ENCODE measurements at regions not wholly inside any gene's neighbourhood (a gene's known extent, or its start where the extent isn't known, plus 50 kb on each side); places are given as distances from the start of the nearest gene placed in this dataset.

GRCh38 chr3:177609613-177610012 lies 412.3 kb upstream of the TBL1XR1 start:
- Histone ChIP-seq H3K9me1 (replicated peaks; ENCODE audit: control insufficient read depth, extremely low read depth, insufficient read depth, low read length) (no peaks in the 10 kb centered on the region), H2AFZ (ENCODE audit: low read depth, low read length) (no peak overlapping the region), H3K9ac (replicated peaks; ENCODE audit: extremely low read depth, insufficient read depth, low read length) (no peak overlapping the region), H3K27me3 (ENCODE audit: control insufficient read depth in 2 of 2, insufficient read depth in 2 of 2, low read length in 2 of 2) (no peaks in the 10 kb centered on the region), H3K27ac (ENCODE audit: insufficient read depth, low read depth, low read length) (no peak overlapping the region), H3K4me2 (ENCODE audit: insufficient read depth, low read length) (no peak overlapping the region), H3K79me2 (ENCODE audit: control insufficient read depth, insufficient read depth, low read length) (no peaks in the 10 kb centered on the region), H3K4me3 (replicated peaks in 1 of 3; ENCODE audit: insufficient read depth in 1 of 3, low read depth in 1 of 3, low read length in 3 of 3) (no peak overlapping the region), H3K36me3 (ENCODE audit: control insufficient read depth in 2 of 2, extremely low read depth in 1 of 2, insufficient read depth in 2 of 2, low read length in 2 of 2) (no peaks in the 10 kb centered on the region), H3K4me1 (ENCODE audit: control insufficient read depth, extremely low read depth, insufficient read depth, low read length) (peaks cover 9% of the 10 kb centered on the region), H4K20me1 (replicated peaks; ENCODE audit: control insufficient read depth, extremely low read depth, insufficient read depth, low read length) (no peaks in the 10 kb centered on the region), H3K9me3 (replicated peaks; ENCODE audit: control insufficient read depth, insufficient read depth, low read length) (no peaks in the 10 kb centered on the region)
- ChIA-PET POLR2A (no interaction called here), CTCF (no interaction called here)
- FAIRE-seq = no peak
- no TSS peak for BruUV-seq (replicated peaks)
- no peak for DNase-seq (ENCODE audit: low read depth, low spot score)
- no peak for TF ChIP-seq POLR2A (IDR thresholded peaks at IDR 0.05; ENCODE audit: low read depth, low read length)
- no peak for TF ChIP-seq FOS (IDR thresholded peaks at IDR 0.05; ENCODE audit: borderline replicate concordance, insufficient read depth, low read length)
- TF ChIP-seq, protein P1, sequence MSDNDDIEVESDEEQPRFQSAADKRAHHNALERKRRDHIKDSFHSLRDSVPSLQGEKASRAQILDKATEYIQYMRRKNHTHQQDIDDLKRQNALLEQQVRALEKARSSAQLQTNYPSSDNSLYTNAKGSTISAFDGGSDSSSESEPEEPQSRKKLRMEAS (IDR thresholded peaks at IDR 0.05; ENCODE audit: insufficient read depth, insufficient read length) = no peak
- no peak for TF ChIP-seq JUN (IDR thresholded peaks at IDR 0.05; ENCODE audit: borderline replicate concordance, insufficient read depth, insufficient read length, low read depth)
- no peak for TF ChIP-seq MYC (IDR thresholded peaks at IDR 0.05; ENCODE audit: low read depth, low read length)
- TF ChIP-seq POLR2AphosphoS5 (IDR thresholded peaks at IDR 0.05; ENCODE audit: insufficient read depth, low read depth, low read length) = no peak
- TF ChIP-seq, protein P2, sequence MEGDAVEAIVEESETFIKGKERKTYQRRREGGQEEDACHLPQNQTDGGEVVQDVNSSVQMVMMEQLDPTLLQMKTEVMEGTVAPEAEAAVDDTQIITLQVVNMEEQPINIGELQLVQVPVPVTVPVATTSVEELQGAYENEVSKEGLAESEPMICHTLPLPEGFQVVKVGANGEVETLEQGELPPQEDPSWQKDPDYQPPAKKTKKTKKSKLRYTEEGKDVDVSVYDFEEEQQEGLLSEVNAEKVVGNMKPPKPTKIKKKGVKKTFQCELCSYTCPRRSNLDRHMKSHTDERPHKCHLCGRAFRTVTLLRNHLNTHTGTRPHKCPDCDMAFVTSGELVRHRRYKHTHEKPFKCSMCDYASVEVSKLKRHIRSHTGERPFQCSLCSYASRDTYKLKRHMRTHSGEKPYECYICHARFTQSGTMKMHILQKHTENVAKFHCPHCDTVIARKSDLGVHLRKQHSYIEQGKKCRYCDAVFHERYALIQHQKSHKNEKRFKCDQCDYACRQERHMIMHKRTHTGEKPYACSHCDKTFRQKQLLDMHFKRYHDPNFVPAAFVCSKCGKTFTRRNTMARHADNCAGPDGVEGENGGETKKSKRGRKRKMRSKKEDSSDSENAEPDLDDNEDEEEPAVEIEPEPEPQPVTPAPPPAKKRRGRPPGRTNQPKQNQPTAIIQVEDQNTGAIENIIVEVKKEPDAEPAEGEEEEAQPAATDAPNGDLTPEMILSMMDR (IDR thresholded peaks at IDR 0.05; ENCODE audit: extremely low read depth in 1 of 2, insufficient read depth in 1 of 2, low read depth in 1 of 2, low read length in 2 of 2) = no peak
- TF ChIP-seq GATA2 (IDR thresholded peaks at IDR 0.05; ENCODE audit: insufficient read depth, insufficient read length, low read depth, low read length) = no peak
- TF ChIP-seq EZH2 (IDR thresholded peaks at IDR 0.05; ENCODE audit: borderline replicate concordance, low read depth, low read length, severe bottlenecking) = no peak
- intact Hi-C loops (cut with micrococcal nuclease) = loop anchor here (10.0 kb wide), 2 partner anchors 475 to 715 kb away; no protein-coding TSS in a partner anchor
- dilution Hi-C loops (cut with MboI; ENCODE audit: extremely low pct_ligation_motif_present, low sequenced_read_pairs) = no loop called here
